ENCODE measurements at regions not wholly inside any gene's neighbourhood (a gene's known extent, or its start where the extent isn't known, plus 50 kb on each side); places are given as distances from the start of the nearest gene placed in this dataset.

DNA sequence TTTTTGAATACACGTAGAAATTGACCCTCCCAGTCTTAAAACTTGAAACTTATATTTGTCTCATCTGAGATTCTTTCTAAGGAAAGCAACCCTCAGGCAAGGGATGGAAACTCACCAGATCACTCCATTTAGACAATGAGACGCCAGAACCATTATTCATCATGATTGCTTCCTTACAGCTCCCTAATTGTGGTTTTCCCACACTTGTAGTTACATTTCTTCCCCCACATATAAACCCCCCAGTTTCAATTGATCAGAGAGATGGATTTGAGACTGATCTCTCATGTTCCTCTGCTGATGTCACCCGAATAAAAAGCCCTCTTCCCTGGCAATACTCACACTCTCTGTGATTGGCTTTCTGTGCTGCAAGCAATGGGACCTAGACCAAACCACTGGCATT is 197.9 kb upstream of the STARD13 start:
- no peak for TF ChIP-seq ZNF416 (CRISPR knock-in tag; IDR thresholded peaks at IDR 0.05)
- TF ChIP-seq, protein P1, sequence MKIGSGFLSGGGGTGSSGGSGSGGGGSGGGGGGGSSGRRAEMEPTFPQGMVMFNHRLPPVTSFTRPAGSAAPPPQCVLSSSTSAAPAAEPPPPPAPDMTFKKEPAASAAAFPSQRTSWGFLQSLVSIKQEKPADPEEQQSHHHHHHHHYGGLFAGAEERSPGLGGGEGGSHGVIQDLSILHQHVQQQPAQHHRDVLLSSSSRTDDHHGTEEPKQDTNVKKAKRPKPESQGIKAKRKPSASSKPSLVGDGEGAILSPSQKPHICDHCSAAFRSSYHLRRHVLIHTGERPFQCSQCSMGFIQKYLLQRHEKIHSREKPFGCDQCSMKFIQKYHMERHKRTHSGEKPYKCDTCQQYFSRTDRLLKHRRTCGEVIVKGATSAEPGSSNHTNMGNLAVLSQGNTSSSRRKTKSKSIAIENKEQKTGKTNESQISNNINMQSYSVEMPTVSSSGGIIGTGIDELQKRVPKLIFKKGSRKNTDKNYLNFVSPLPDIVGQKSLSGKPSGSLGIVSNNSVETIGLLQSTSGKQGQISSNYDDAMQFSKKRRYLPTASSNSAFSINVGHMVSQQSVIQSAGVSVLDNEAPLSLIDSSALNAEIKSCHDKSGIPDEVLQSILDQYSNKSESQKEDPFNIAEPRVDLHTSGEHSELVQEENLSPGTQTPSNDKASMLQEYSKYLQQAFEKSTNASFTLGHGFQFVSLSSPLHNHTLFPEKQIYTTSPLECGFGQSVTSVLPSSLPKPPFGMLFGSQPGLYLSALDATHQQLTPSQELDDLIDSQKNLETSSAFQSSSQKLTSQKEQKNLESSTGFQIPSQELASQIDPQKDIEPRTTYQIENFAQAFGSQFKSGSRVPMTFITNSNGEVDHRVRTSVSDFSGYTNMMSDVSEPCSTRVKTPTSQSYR (CRISPR knock-in tag; IDR thresholded peaks at IDR 0.05), result no peak
- TF ChIP-seq SP1 (CRISPR knock-in tag; conservative IDR thresholded peaks at IDR 0.05), result no peak
- TF ChIP-seq ZNF263 (CRISPR knock-in tag; IDR thresholded peaks at IDR 0.05; ENCODE audit: low read depth), result no peak
- no peak for TF ChIP-seq OVOL2 (CRISPR knock-in tag; IDR thresholded peaks at IDR 0.05; ENCODE audit: borderline replicate concordance)
- TF ChIP-seq ETV6 (CRISPR knock-in tag; IDR thresholded peaks at IDR 0.05), result no peak
- TF ChIP-seq, protein P2, sequence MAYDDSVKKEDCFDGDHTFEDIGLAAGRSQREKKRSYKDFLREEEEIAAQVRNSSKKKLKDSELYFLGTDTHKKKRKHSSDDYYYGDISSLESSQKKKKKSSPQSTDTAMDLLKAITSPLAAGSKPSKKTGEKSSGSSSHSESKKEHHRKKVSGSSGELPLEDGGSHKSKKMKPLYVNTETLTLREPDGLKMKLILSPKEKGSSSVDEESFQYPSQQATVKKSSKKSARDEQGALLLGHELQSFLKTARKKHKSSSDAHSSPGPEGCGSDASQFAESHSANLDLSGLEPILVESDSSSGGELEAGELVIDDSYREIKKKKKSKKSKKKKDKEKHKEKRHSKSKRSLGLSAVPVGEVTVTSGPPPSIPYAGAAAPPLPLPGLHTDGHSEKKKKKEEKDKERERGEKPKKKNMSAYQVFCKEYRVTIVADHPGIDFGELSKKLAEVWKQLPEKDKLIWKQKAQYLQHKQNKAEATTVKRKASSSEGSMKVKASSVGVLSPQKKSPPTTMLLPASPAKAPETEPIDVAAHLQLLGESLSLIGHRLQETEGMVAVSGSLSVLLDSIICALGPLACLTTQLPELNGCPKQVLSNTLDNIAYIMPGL (CRISPR knock-in tag; IDR thresholded peaks at IDR 0.05), result no peak
- TF ChIP-seq MYBL2 (CRISPR knock-in tag; IDR thresholded peaks at IDR 0.05), result no peak
- no peak for TF ChIP-seq GRHL2 (CRISPR knock-in tag; IDR thresholded peaks at IDR 0.05; ENCODE audit: insufficient replicate concordance, severe bottlenecking)
- TF ChIP-seq ESRRA (CRISPR knock-in tag; IDR thresholded peaks at IDR 0.05; ENCODE audit: borderline replicate concordance), result no peak
- CTCF ChIA-PET, result no interaction called here
- ATAC-seq, result no peak
- H3K36me3 Mint-ChIP-seq, result peaks cover 21% of the 10 kb centered on the region
- H3K27ac Mint-ChIP-seq, result no peak overlapping the region
- H3K4me3 Mint-ChIP-seq, result no peak overlapping the region
- no peak for DNase-seq (ENCODE audit: low spot score)
- peaks cover 43% of the 10 kb centered on the region for H3K9me3 Mint-ChIP-seq
- POLR2A ChIA-PET, result no interaction called here
- no peaks in the 10 kb centered on the region; the same call in 1 of the 2 replicates for H3K27me3 Mint-ChIP-seq (ENCODE audit: low read depth)
- peaks cover 19% of the 10 kb centered on the region for H3K4me1 Mint-ChIP-seq

DNA sequence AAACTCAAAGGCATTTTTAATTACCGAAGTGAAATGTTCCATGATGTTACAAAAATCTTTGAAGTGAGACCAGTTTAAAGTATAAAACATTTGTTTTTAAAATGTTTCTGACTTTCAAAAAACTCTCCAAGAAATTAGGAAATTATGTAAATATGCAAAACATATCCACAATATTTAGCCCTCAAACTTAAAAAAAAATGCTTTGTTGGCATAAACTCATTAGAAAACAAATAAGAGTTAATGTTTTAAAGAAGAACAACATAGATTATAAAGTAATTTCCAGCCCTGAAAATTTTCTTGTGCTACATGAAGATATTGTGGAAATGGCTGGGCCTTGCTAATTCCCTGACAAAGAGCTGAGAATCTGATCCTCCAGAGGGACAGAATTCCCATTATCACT is 199.7 kb upstream of the STARD13 start:
- H3K36me3 Mint-ChIP-seq, result peaks cover 18% of the 10 kb centered on the region
- CTCF ChIA-PET, result no interaction called here
- peaks cover 31% of the 10 kb centered on the region for H3K9me3 Mint-ChIP-seq
- H3K27ac Mint-ChIP-seq, result no peak overlapping the region
- POLR2A ChIA-PET, result no interaction called here
- no peak for DNase-seq (ENCODE audit: low spot score)
- H3K27me3 Mint-ChIP-seq (ENCODE audit: low read depth), result no peaks in the 10 kb centered on the region; the same call in 1 of the 2 replicates
- peaks cover 35% of the 10 kb centered on the region for H3K4me1 Mint-ChIP-seq
- no peak overlapping the region for H3K4me3 Mint-ChIP-seq
- ATAC-seq, result no peak
- TF ChIP-seq, protein P3, sequence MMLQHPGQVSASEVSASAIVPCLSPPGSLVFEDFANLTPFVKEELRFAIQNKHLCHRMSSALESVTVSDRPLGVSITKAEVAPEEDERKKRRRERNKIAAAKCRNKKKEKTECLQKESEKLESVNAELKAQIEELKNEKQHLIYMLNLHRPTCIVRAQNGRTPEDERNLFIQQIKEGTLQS (CRISPR knock-in tag; conservative IDR thresholded peaks at IDR 0.05), result no peak
- no peak for TF ChIP-seq CREM (CRISPR knock-in tag; IDR thresholded peaks at IDR 0.05)
- TF ChIP-seq, protein P4, sequence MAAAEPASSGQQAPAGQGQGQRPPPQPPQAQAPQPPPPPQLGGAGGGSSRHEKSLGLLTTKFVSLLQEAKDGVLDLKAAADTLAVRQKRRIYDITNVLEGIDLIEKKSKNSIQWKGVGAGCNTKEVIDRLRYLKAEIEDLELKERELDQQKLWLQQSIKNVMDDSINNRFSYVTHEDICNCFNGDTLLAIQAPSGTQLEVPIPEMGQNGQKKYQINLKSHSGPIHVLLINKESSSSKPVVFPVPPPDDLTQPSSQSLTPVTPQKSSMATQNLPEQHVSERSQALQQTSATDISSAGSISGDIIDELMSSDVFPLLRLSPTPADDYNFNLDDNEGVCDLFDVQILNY (CRISPR knock-in tag; IDR thresholded peaks at IDR 0.05), result no peak
- TF ChIP-seq, protein P5, sequence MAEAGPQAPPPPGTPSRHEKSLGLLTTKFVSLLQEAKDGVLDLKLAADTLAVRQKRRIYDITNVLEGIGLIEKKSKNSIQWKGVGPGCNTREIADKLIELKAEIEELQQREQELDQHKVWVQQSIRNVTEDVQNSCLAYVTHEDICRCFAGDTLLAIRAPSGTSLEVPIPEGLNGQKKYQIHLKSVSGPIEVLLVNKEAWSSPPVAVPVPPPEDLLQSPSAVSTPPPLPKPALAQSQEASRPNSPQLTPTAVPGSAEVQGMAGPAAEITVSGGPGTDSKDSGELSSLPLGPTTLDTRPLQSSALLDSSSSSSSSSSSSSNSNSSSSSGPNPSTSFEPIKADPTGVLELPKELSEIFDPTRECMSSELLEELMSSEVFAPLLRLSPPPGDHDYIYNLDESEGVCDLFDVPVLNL (CRISPR knock-in tag; IDR thresholded peaks at IDR 0.05; ENCODE audit: borderline replicate concordance, low read depth), result no peak
- TF ChIP-seq TEAD4 (CRISPR knock-in tag; IDR thresholded peaks at IDR 0.05), result no peak
- no peak for TF ChIP-seq FOXJ3 (CRISPR knock-in tag; IDR thresholded peaks at IDR 0.05; ENCODE audit: borderline replicate concordance)
- no peak for TF ChIP-seq NFE2L1 (CRISPR knock-in tag; IDR thresholded peaks at IDR 0.05)
- no peak for TF ChIP-seq GTF2I (CRISPR knock-in tag; conservative IDR thresholded peaks at IDR 0.05)
- TF ChIP-seq, protein P6, sequence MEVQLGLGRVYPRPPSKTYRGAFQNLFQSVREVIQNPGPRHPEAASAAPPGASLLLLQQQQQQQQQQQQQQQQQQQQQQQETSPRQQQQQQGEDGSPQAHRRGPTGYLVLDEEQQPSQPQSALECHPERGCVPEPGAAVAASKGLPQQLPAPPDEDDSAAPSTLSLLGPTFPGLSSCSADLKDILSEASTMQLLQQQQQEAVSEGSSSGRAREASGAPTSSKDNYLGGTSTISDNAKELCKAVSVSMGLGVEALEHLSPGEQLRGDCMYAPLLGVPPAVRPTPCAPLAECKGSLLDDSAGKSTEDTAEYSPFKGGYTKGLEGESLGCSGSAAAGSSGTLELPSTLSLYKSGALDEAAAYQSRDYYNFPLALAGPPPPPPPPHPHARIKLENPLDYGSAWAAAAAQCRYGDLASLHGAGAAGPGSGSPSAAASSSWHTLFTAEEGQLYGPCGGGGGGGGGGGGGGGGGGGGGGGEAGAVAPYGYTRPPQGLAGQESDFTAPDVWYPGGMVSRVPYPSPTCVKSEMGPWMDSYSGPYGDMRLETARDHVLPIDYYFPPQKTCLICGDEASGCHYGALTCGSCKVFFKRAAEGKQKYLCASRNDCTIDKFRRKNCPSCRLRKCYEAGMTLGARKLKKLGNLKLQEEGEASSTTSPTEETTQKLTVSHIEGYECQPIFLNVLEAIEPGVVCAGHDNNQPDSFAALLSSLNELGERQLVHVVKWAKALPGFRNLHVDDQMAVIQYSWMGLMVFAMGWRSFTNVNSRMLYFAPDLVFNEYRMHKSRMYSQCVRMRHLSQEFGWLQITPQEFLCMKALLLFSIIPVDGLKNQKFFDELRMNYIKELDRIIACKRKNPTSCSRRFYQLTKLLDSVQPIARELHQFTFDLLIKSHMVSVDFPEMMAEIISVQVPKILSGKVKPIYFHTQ (CRISPR knock-in tag; IDR thresholded peaks at IDR 0.05), result no peak
- no peak for TF ChIP-seq ZNF138 (CRISPR knock-in tag; conservative IDR thresholded peaks at IDR 0.05)
- TF ChIP-seq, protein P7, sequence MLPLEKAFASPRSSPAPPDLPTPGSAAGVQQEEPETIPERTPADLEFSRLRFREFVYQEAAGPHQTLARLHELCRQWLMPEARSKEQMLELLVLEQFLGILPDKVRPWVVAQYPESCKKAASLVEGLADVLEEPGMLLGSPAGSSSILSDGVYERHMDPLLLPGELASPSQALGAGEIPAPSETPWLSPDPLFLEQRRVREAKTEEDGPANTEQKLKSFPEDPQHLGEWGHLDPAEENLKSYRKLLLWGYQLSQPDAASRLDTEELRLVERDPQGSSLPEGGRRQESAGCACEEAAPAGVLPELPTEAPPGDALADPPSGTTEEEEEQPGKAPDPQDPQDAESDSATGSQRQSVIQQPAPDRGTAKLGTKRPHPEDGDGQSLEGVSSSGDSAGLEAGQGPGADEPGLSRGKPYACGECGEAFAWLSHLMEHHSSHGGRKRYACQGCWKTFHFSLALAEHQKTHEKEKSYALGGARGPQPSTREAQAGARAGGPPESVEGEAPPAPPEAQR (CRISPR knock-in tag; IDR thresholded peaks at IDR 0.05), result no peak
- TF ChIP-seq TEAD1 (CRISPR knock-in tag; IDR thresholded peaks at IDR 0.05), result no peak
